ENCODE measurements at regions not wholly inside any gene's neighbourhood (a gene's known extent, or its start where the extent isn't known, plus 50 kb on each side); places are given as distances from the start of the nearest gene placed in this dataset.
"Not testable (repeated sequence)": the region's sequence is repeated elsewhere in the genome, so short reads cannot be mapped to it uniquely, and the experiment has no call there.

DNA sequence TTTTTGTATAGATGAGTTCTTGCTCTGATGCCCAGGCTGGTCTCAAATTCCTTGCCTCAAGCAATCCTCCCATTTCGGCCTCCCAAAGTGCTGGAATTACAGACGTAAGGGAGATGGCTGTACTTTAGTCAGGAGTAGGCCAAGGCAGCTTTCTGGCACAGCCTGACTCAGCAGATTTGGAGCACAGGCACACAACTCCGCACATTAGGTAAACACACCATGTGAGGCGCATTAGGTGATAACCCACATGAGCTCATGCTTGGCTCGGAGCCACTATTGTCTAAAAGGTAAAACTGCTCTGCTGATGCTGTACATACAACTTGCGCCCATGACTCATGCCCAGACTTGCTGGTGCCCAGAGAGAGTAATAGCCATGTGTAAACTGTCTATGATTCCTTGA, 1157.9 kb downstream of the TAF11L14 start:
- Histone ChIP-seq H3K27me3 (ENCODE audit: control insufficient read depth, insufficient read depth, low read length) (no peaks in the 10 kb centered on the region), H3K4me1 (ENCODE audit: control insufficient read depth, insufficient read depth, low read length) (peaks cover 7% of the 10 kb centered on the region), H3K9me3 (ENCODE audit: control insufficient read depth, low read length) (no peaks in the 10 kb centered on the region), H3K9ac (ENCODE audit: low read length) (no peak overlapping the region), H3K4me3 (ENCODE audit: low read length) (no peak overlapping the region), H3K36me3 (ENCODE audit: control insufficient read depth, insufficient read depth, low read length) (no peaks in the 10 kb centered on the region)

DNA sequence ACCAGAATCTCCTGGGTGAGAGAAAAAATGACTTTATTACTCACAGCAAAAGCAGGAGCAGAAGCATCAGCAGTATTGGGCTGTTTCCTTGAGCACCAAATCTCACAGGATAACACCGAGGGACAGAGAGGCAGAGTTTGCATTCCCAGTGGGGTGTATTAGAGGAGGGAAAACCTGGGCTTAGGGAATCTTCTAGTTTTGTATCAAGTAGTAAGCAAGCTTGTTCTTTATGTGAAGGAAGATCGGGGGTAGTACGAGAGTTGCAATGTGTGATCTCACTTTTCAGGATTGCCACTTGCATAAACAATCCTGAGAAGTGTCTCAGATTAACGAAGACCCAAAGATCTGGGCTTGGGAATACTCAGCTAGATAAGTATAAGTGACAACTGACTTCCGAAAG, 1163.0 kb downstream of the TAF11L14 start:
- Histone ChIP-seq H3K4me3 (ENCODE audit: low read length) (no peak overlapping the region), H3K9me3 (ENCODE audit: control insufficient read depth, low read length) (no peaks in the 10 kb centered on the region), H3K9ac (ENCODE audit: low read length) (no peak overlapping the region), H3K36me3 (ENCODE audit: control insufficient read depth, insufficient read depth, low read length) (no peaks in the 10 kb centered on the region), H3K27me3 (ENCODE audit: control insufficient read depth, insufficient read depth, low read length) (no peaks in the 10 kb centered on the region), H3K4me1 (ENCODE audit: control insufficient read depth, insufficient read depth, low read length) (peaks cover 7% of the 10 kb centered on the region)

DNA sequence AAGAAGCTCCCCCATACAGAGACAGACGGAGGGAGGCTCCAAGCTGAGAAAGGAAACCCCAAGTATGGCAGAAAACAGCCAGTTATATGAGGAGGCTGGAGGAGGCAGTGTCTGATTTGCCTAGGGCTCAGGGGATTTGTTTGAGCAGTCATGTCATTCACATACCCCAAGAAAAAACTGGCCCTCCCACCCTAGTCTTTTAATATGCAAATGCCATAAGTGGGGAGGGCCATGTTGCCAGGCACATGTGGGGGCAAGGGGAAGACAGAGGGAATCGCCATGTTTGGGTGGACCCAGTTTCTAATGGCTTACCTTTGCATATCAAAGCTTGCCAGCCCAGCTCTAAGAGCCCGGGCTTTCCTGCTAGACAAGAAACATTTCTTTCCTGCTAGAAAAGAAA, 1163.8 kb downstream of the TAF11L14 start:
- Histone ChIP-seq H3K4me1 (ENCODE audit: control insufficient read depth, insufficient read depth, low read length) (no peaks in the 10 kb centered on the region), H3K9ac (ENCODE audit: low read length) (no peak overlapping the region), H3K27me3 (ENCODE audit: control insufficient read depth, insufficient read depth, low read length) (no peaks in the 10 kb centered on the region), H3K36me3 (ENCODE audit: control insufficient read depth, insufficient read depth, low read length) (no peaks in the 10 kb centered on the region), H3K4me3 (ENCODE audit: low read length) (no peak overlapping the region), H3K9me3 (ENCODE audit: control insufficient read depth, low read length) (no peaks in the 10 kb centered on the region)

DNA sequence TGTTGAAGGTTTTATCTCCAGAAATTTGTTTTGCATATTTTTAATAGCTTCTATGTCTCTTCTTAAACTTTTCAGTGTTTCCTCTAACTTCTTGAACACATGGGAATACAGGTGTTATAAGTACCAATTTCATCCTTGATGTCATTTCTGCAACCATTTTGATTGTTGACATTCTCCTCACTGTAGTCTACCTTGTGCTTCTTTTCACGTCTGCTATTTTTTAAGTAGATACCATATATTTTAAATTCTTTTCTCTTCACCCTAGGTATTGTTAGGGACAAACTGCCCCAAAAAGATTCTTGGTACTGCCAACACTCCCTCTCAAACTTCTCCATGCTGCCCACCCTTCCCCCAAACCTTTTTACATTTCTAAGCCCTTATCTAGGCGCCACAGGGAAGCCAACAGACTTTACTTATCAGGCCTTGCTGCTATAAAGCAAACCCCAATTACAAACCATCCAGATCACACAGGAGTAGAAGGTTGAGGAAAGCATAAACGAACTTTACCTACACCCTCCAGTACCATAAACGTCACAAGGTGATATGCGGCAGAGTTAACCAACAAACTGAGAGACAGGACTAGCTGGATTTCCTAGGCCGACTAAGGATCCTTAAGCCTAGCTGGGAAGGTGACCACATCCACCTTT, 1165.3 kb downstream of the TAF11L14 start:
- Histone ChIP-seq H3K4me1 (ENCODE audit: control insufficient read depth, insufficient read depth, low read length) (no peaks in the 10 kb centered on the region), H3K9ac (ENCODE audit: low read length) (no peak overlapping the region), H3K27me3 (ENCODE audit: control insufficient read depth, insufficient read depth, low read length) (no peaks in the 10 kb centered on the region), H3K9me3 (ENCODE audit: control insufficient read depth, low read length) (no peaks in the 10 kb centered on the region), H3K4me3 (ENCODE audit: low read length) (no peak overlapping the region), H3K36me3 (ENCODE audit: control insufficient read depth, insufficient read depth, low read length) (no peaks in the 10 kb centered on the region)

DNA sequence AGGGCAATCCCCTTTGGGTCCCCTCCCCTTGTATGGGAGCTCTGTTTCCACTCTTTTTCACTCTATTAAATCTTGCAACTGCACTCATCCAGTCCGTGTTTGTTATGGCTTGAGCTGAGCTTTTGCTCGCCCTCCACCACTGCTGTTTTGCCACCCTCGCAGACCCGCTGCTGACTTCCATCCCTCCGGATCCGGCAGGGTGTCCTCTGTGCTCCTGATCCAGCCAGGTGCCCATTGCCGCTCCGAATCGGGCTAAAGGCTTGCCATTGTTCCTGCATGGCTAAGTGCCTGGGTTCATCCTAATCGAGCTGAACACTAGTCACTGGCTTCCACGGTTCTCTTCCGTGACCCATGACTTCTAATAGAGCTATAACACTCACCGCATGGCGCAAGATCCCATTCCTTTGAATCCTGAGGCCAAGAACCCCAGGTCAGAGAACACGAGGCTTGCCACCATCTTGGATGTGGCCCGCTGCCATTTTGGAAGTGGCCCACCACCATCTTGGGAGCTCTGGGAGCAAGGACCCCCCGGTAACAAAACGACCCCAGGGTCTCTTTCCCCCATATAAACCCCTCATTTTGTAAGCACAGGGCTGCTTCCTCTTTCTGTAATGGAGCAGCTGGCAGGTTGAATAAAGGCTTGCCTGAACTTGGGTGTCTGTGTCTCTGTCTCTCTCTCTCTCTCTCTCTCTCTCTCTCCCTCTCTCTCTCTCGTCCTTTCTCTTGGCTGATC, 1166.2 kb downstream of the TAF11L14 start:
- Histone ChIP-seq H3K9me3 (ENCODE audit: control insufficient read depth, low read length) (no peaks in the 10 kb centered on the region), H3K9ac (ENCODE audit: low read length) (no peak overlapping the region), H3K27me3 (ENCODE audit: control insufficient read depth, insufficient read depth, low read length) (no peaks in the 10 kb centered on the region), H3K4me1 (ENCODE audit: control insufficient read depth, insufficient read depth, low read length) (no peaks in the 10 kb centered on the region), H3K36me3 (ENCODE audit: control insufficient read depth, insufficient read depth, low read length) (no peaks in the 10 kb centered on the region), H3K4me3 (ENCODE audit: low read length) (no peak overlapping the region)

DNA sequence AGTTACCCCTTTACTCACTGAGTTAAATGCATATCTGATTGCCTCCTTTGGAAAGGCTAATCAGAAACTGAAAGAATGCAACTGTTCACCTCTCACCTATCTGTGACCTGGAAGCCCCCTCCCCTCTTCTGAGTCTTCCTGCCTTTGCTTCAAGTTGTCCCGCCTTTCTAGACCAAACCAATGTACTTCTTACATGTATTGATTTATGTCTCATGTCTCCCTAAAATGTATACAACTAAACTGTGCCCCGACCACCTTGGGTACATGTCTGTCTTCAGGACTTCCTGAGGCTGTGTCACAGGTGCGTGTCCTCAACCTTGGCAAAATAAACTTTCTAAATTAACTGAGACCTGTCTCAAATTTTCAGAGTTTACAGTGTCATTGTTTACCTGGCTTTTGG, 1167.2 kb downstream of the TAF11L14 start:
- H3K9ac ChIP-seq (ENCODE audit: low read length); H3K4me3 ChIP-seq (ENCODE audit: low read length); H3K27me3 ChIP-seq (ENCODE audit: control insufficient read depth, insufficient read depth, low read length); H3K9me3 ChIP-seq (ENCODE audit: control insufficient read depth, low read length); H3K4me1 ChIP-seq (ENCODE audit: control insufficient read depth, insufficient read depth, low read length); H3K36me3 ChIP-seq (ENCODE audit: control insufficient read depth, insufficient read depth, low read length): not testable (repeated sequence)

DNA sequence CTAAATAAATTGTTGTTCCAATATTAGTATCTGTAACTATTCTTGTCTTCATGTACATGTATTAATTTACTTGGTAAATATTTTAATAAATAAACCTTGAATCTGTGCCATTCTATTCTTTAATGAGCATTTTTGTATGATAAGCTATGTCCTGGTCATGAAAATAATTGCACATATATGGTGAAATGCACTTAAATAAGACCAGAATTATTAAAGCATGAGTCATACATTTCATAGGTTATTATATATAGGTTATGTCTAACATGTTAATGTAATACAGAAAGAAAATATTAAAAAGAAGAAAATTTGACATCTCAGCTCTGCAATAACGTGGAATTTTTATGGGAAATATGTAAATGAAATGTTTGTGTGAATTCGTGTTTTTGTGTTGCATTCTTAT, 1168.1 kb downstream of the TAF11L14 start:
- H3K36me3 ChIP-seq (ENCODE audit: control insufficient read depth, insufficient read depth, low read length): no peaks in the 10 kb centered on the region
- no peaks in the 10 kb centered on the region for H3K27me3 ChIP-seq (ENCODE audit: control insufficient read depth, insufficient read depth, low read length)
- H3K9me3 ChIP-seq (ENCODE audit: control insufficient read depth, low read length): no peaks in the 10 kb centered on the region
- H3K9ac ChIP-seq (ENCODE audit: low read length): no peak overlapping the region
- no peaks in the 10 kb centered on the region for H3K4me1 ChIP-seq (ENCODE audit: control insufficient read depth, insufficient read depth, low read length)
- H3K4me3 ChIP-seq (ENCODE audit: low read length): no peak overlapping the region

DNA sequence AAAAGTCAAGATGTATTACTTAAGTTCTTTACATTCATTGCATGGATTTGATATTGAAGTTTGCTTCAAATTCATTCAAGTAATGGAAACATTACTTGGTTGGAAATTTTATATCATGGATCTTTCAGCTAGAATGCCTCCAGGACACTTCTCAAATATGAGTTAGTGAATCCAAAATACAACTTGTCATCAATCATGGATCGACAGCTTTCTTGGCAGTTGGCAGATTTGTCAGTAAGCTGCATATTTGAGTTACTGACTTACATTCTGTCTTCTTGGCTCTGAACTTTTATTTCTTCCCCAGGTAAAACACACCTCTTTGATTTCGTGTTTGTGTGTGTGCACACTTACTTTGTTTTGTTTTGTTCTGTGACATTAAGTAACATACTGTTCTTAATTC, 1171.1 kb downstream of the TAF11L14 start:
- Histone ChIP-seq H3K27me3 (ENCODE audit: control insufficient read depth, insufficient read depth, low read length) (no peaks in the 10 kb centered on the region), H3K36me3 (ENCODE audit: control insufficient read depth, insufficient read depth, low read length) (no peaks in the 10 kb centered on the region), H3K4me1 (ENCODE audit: control insufficient read depth, insufficient read depth, low read length) (no peaks in the 10 kb centered on the region), H3K9me3 (ENCODE audit: control insufficient read depth, low read length) (no peaks in the 10 kb centered on the region), H3K4me3 (ENCODE audit: low read length) (no peak overlapping the region), H3K9ac (ENCODE audit: low read length) (no peak overlapping the region)

DNA sequence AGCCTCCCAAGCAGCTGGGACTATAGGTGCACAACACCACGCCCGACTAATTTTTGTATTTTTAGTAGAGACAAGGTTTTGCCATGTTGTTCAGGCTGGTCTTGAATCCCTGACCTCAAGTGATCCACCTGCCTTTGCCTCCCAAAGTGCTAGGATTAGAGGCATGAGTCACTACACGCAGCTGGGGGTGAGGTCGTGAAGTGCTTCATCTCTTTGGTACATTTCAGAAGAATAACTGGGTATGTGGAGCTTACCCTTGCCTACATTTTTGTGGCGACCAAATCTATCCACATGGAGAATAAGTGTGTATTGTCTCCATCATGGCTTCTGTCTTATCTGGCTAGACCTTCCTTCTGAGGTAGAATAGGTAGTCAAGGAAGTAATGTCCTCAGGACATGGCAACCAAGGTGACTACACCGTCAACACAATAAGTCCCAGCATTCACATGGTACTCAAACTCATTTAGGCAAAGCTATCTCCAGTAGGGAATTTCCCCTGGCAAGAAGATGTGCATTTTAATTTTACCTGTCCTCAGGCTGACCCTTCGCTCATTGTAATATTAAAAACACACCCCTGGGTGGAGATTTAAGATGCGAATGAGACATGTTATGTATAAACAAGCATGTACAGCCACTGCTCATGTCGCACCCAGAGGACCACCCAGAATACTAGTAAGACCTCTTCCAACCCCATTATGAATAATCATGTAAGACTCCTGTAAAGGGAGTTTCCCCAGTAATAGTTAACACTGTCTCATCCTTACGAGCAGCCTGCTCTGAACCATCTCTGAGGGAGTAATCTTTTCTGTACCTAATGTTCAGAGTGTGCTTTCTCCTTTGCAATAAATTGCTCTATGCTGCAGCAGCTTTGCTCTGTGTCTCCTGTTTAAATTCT, 1173.2 kb downstream of the TAF11L14 start:
- Histone ChIP-seq H3K9me3 (ENCODE audit: control insufficient read depth, low read length) (no peaks in the 10 kb centered on the region), H3K4me3 (ENCODE audit: low read length) (no peak overlapping the region), H3K27me3 (ENCODE audit: control insufficient read depth, insufficient read depth, low read length) (no peaks in the 10 kb centered on the region), H3K4me1 (ENCODE audit: control insufficient read depth, insufficient read depth, low read length) (no peaks in the 10 kb centered on the region), H3K9ac (ENCODE audit: low read length) (no peak overlapping the region), H3K36me3 (ENCODE audit: control insufficient read depth, insufficient read depth, low read length) (no peaks in the 10 kb centered on the region)

DNA sequence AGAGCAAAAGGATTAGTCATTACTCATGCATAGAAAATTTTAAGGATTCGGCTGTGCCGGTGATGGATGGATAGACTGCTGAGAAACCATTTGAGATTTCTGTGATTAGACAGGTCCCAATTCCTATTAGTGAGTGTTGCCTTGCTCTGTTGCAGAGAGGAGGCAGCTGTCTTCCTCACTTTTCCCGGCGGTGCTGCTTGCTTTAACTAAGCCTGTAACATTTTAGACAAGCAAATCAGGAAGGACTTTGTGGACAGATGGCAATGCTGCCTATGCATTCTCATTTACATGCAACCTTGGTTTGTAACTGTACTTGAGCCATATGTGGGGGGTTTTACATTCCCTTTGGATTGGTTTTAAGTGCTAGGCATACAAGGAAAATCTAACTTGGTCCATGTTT, 1176.3 kb downstream of the CDH18 start:
- Histone ChIP-seq H3K36me3 (ENCODE audit: control insufficient read depth, insufficient read depth, low read length) (no peaks in the 10 kb centered on the region), H3K4me1 (ENCODE audit: control insufficient read depth, insufficient read depth, low read length) (no peaks in the 10 kb centered on the region)

DNA sequence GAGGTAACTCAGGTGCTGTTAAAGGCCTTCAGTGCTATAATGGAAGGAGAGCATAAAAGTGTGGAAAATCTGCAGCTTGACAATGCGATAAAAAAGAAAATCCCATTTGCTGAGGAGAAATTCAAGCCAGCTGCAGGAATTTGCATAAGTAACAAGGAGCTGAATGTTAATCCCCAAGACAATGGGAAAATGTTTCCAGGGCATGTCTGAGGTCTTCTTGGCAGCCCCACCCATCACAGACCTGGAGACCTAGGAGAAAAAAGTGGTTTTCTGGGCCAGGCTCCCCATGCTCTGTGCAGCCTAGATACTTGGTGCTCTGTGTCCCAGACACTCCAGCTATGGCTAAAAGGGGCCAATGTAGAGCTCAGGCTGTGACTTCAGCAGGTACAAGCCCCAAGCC, 1159.6 kb downstream of the CDH18 start:
- H3K9ac ChIP-seq (ENCODE audit: low read length): no peak overlapping the region

More for the DNA sequence above, 1176.3 kb downstream of the CDH18 start:
- H3K9me3 ChIP-seq (ENCODE audit: control insufficient read depth, low read length): no peaks in the 10 kb centered on the region
- no peak overlapping the region for H3K4me3 ChIP-seq (ENCODE audit: low read length)
- H3K27me3 ChIP-seq (ENCODE audit: control insufficient read depth, insufficient read depth, low read length): no peaks in the 10 kb centered on the region
- H3K9ac ChIP-seq (ENCODE audit: low read length): no peak overlapping the region

DNA sequence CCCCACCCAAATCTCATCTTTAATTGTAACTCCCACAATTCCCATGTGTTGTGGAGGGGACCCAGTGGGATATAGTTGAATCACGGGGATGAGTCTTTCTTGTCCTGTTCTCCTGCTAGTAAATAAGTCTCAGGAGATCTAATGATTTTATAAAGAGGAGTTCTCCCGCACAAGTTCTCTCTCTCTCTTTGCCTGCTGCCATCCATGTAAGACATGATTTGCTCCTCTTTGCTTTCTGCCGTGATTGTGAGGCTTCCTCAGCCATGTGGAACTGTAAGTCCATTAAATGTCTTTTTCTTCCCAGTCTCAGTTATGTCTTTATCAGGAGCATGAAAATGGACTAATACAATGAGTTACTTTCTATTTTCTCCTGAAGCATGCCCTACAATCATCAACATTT, 1158.5 kb downstream of the CDH18 start:
- no peaks in the 10 kb centered on the region for H3K36me3 ChIP-seq (ENCODE audit: control insufficient read depth, insufficient read depth, low read length)
- H3K9me3 ChIP-seq (ENCODE audit: control insufficient read depth, low read length): no peaks in the 10 kb centered on the region
- H3K4me3 ChIP-seq (ENCODE audit: low read length): no peak overlapping the region
- H3K9ac ChIP-seq (ENCODE audit: low read length): no peak overlapping the region
- no peaks in the 10 kb centered on the region for H3K4me1 ChIP-seq (ENCODE audit: control insufficient read depth, insufficient read depth, low read length)
- no peaks in the 10 kb centered on the region for H3K27me3 ChIP-seq (ENCODE audit: control insufficient read depth, insufficient read depth, low read length)

More for the DNA sequence above, 1159.6 kb downstream of the CDH18 start:
- Histone ChIP-seq H3K27me3 (ENCODE audit: control insufficient read depth, insufficient read depth, low read length) (no peaks in the 10 kb centered on the region), H3K4me1 (ENCODE audit: control insufficient read depth, insufficient read depth, low read length) (no peaks in the 10 kb centered on the region), H3K36me3 (ENCODE audit: control insufficient read depth, insufficient read depth, low read length) (no peaks in the 10 kb centered on the region), H3K9me3 (ENCODE audit: control insufficient read depth, low read length) (no peaks in the 10 kb centered on the region), H3K4me3 (ENCODE audit: low read length) (no peak overlapping the region)

Measured in mucosa of stomach (tissue), 1 donor.